AG04449 (cell line): ENCODE measurements at regions not wholly inside any gene's neighbourhood (a gene's known extent, or its start where the extent isn't known, plus 50 kb on each side); places are given as distances from the start of the nearest gene placed in this dataset.

Experiments
- CTCF ChIA-PET: fragments of 350-600 bp; formaldehyde crosslinking; extraction: SDS; loops from one replicate; lab custom pipeline; 2021; ENCODE audit warnings: antibody characterized with exemption; lab: Yijun Ruan, JAX
- POLR2A ChIA-PET: fragments of 400-600, 350-600 bp; formaldehyde crosslinking; extraction: SDS; loops from one replicate; lab custom pipeline; 2020; ENCODE audit warnings: antibody characterized with exemption, inconsistent platforms; lab: Yijun Ruan, JAX
- DNase-seq: peaks from one replicate; pipeline ENCODE4 v3.0.0-alpha.2; 2010; ENCODE audit warnings: low read depth, low spot score
- H3K4me3 ChIP-seq: 2 replicates; pipeline ENCODE4 v1.5.1; 2011; ENCODE audit warnings: low read depth, mild to moderate bottlenecking, control low read depth, low read length
- TF ChIP-seq, protein P1 (sequence below): IDR thresholded peaks from one replicate; pipeline ENCODE4 v1.5.1; 2011; ENCODE audit warnings: mild to moderate bottlenecking, moderate library complexity, low read length, control low read depth, inconsistent platforms; ENCODE audit not compliant: insufficient read depth; ENCODE audit errors: missing control alignments

DNA sequence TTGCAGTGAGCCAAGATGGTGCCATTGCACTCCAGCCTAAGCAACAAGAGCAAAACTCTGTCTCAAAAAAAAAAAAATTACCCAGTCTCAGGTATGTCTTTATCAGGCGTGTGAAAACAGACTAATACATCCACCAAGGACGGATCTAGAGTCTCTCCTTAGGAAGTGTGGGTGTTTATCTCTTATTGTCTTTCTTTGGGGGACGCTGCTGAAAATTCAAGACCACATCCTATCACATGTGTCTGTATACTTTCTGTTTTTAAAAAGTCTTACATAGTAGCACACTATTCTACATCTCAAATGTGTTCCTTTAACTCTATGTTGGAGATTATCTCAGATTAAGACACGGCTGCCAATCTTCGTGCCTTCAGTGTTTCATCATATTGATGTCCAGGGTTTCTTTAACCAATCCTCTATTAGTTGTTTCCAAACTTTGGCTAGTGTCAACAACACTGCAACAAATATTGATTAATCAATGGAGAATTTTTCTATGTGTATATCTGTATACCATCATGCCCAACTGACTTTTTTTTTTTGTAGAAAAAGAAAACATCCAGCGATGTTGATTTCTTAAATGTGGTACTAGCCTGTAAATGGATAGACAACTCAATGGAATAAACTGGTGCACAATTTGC lies 92.3 kb upstream of the KDM7A start:
- no peak for DNase-seq
- TF ChIP-seq, protein P1, sequence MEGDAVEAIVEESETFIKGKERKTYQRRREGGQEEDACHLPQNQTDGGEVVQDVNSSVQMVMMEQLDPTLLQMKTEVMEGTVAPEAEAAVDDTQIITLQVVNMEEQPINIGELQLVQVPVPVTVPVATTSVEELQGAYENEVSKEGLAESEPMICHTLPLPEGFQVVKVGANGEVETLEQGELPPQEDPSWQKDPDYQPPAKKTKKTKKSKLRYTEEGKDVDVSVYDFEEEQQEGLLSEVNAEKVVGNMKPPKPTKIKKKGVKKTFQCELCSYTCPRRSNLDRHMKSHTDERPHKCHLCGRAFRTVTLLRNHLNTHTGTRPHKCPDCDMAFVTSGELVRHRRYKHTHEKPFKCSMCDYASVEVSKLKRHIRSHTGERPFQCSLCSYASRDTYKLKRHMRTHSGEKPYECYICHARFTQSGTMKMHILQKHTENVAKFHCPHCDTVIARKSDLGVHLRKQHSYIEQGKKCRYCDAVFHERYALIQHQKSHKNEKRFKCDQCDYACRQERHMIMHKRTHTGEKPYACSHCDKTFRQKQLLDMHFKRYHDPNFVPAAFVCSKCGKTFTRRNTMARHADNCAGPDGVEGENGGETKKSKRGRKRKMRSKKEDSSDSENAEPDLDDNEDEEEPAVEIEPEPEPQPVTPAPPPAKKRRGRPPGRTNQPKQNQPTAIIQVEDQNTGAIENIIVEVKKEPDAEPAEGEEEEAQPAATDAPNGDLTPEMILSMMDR, result no peak
- no peak overlapping the region for H3K4me3 ChIP-seq
- ChIA-PET CTCF (no interaction called here), POLR2A (no interaction called here)

DNA sequence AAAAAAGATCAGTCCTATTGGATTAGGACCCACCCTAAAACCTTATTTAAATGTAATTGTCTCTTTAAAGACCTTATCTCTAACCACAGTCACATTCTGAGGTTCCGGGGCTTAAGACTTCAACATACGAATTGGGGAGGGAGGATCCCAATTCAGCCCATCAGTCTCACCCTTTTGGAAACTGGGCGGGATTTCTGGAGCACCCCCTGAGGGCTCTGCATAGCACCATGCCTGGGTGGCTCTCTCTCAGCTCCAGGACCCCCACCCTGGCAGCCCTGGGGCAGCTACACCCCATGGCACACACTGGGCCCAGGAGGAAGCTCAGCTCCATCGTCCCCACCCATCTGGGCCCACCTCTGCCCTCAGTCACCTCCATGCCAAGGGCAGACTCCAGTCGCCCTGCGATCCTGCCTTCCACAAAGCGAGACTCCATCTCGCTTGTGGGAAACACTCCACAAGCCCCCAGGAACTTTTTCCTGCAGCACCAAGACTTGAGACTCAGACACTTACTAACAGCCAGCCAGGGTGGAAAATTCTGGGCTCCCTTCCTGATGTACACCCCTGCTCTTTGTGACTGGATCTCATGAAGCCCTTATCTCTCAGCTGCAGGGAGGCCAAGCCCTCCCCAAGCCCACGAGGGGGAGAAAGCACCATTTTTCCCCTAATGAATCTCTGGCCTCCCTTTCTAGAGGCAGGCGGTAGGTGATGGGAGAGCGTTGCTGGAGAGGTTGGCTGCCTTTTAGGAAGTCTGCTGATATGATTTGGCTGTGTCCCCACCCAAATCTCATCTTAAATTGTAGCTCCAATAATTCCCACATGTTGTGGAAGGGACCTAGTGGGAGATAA lies 90.8 kb upstream of the KDM7A start:
- CTCF ChIA-PET, result no interaction called here
- no peak for DNase-seq
- no peak overlapping the region for H3K4me3 ChIP-seq
- POLR2A ChIA-PET, result no interaction called here
- TF ChIP-seq, protein P1, result no peak

GRCh38 chr7:140263277-140263676 lies 86.5 kb upstream of the KDM7A start:
- POLR2A ChIA-PET, result no interaction called here
- no peak for DNase-seq
- no peak overlapping the region for H3K4me3 ChIP-seq
- TF ChIP-seq, protein P1, result no peak
- CTCF ChIA-PET, result interaction anchor here (1.2 kb wide), 1 partner anchor 12 kb away, joined by 4 read pairs; no protein-coding TSS in a partner anchor

DNA sequence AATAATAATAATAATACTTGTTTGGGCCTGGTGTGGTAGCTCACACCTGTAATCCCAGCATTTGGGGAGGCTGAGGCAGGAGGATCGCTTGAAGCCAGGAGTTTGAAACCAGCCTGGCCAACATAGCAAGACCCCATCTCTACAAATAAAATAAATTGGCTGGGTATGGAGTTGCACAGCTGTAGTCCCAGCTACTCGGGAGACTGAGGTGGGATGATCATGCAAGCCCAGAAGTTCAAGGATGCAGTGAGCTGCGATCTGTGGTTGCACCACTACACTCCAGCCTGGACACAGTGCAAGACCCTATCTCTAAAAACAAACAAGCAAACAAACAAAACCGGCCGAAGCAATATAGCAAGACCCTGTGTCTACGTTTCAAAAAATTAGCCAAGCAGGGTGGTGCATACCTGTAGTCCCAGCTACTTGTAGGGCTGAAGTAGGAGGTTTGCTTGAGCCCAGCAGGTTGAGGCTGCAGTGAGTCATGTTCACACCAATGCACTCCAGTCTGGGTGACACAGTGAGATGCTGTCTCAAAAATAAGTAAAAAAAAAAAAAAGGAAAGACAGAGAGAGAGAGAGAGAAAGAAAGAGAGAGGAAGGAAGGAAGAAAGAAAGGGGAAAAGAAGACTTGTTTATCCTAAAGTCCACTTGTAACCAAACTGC lies 85.6 kb upstream of the KDM7A start:
- ChIA-PET CTCF (interaction anchor here (1.2 kb wide), 1 partner anchor 13 kb away, joined by 4 read pairs; no protein-coding TSS in a partner anchor), POLR2A (no interaction called here)
- DNase-seq, result no peak
- H3K4me3 ChIP-seq, result no peak overlapping the region
- TF ChIP-seq, protein P1, result no peak

DNA sequence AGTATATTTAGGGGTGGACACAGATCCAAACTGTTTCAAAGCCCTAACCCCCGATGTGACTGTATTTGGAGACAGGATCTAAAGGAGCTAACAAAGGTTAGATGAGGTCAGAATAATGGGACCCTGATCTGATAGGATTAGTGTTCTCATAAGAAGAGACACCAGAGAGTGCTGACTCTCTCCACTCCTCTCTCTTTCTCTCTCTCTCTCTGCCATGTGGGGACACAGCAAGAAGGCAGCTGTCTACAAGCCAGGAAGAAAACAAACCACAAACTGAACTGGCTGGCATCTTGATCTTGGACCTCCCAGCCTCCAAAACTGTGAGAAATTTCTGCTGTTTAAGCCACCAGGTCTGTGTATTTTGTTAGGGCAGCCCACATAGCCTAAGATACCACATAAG lies 84.7 kb upstream of the KDM7A start:
- POLR2A ChIA-PET, result no interaction called here

More for the DNA sequence above, 84.7 kb upstream of the KDM7A start:
- H3K4me3 ChIP-seq, result no peak overlapping the region
- TF ChIP-seq, protein P1, result no peak
- DNase-seq, result no peak
- CTCF ChIA-PET, result no interaction called here
